Brain microvascular endothelial cell (primary cell): ENCODE measurements at regions not wholly inside any gene's neighbourhood (a gene's known extent, or its start where the extent isn't known, plus 50 kb on each side); places are given as distances from the start of the nearest gene placed in this dataset.
"Not testable (repeated sequence)": the region's sequence is repeated elsewhere in the genome, so short reads cannot be mapped to it uniquely, and the experiment has no call there.

Experiments used
- DNase-seq: peaks from one replicate; pipeline ENCODE4 v3.0.0-alpha.2; 2020
- H3K27ac ChIP-seq: fragments of 250-450 bp; sonication (Bioruptor Pico); 2 replicates; pipeline ENCODE4 v1.5.1; 2020; ENCODE audit warnings: mild to moderate bottlenecking, moderate library complexity
- H3K27me3 ChIP-seq: fragments of 250-450 bp; sonication (Bioruptor Pico); replicated peaks from 2 replicates; pipeline ENCODE4 v1.5.1; 2020; ENCODE audit warnings: mild to moderate bottlenecking
- H3K36me3 ChIP-seq: fragments of 250-450 bp; sonication (Bioruptor Pico); replicated peaks from 2 replicates; pipeline ENCODE4 v1.5.1; 2020; ENCODE audit warnings: mild to moderate bottlenecking
- H3K4me3 ChIP-seq: 2 replicates; pipeline ENCODE4 v1.5.1; 2011; ENCODE audit warnings: low read depth, mild to moderate bottlenecking, control low read depth, low read length, moderate library complexity
- CTCF ChIP-seq: IDR thresholded peaks from 2 replicates; pipeline ENCODE4 v1.5.1; 2011; ENCODE audit warnings: low read depth, mild to moderate bottlenecking, moderate library complexity, low read length, control low read depth, inconsistent platforms; ENCODE audit errors: missing control alignments
- in situ Hi-C: cut with HindIII; loops from 2 replicates; pipeline ENCODE4 v1.10.0; 2017; ENCODE audit warnings: low sequenced_read_pairs, low pct_ligation_motif_present

GRCh38 chr7:152583006-152583405, 92.9 kb downstream of the XRCC2 start:
- Histone ChIP-seq H3K4me3 (no peak overlapping the region), H3K36me3 (no peaks in the 10 kb centered on the region), H3K27ac (no peak overlapping the region), H3K27me3 (no peaks in the 10 kb centered on the region)
- no peak for DNase-seq
- no peak for TF ChIP-seq CTCF
- in situ Hi-C loops: no loop called here

GRCh38 chr7:152579070-152579469, 96.9 kb downstream of the XRCC2 start:
- H3K27ac ChIP-seq: no peak overlapping the region
- DNase-seq: no peak
- no peak for TF ChIP-seq CTCF
- no peaks in the 10 kb centered on the region for H3K27me3 ChIP-seq
- in situ Hi-C loops: no loop called here
- H3K36me3 ChIP-seq: no peaks in the 10 kb centered on the region
- H3K4me3 ChIP-seq: no peak overlapping the region

- Histone ChIP-seq H3K4me3 (no peak overlapping the region), H3K36me3 (no peaks in the 10 kb centered on the region), H3K27ac (no peak overlapping the region), H3K27me3 (no peaks in the 10 kb centered on the region)
- no peak for DNase-seq
- no peak for TF ChIP-seq CTCF
- in situ Hi-C loops: no loop called here
Observed at GRCh38 chr7:152577339-152577738, 98.6 kb downstream of the XRCC2 start.

- no peak for DNase-seq
- no peak for TF ChIP-seq CTCF
- H3K36me3 ChIP-seq: no peaks in the 10 kb centered on the region
- in situ Hi-C loops: no loop called here
- no peak overlapping the region for H3K4me3 ChIP-seq
- H3K27ac ChIP-seq: no peak overlapping the region
- no peaks in the 10 kb centered on the region for H3K27me3 ChIP-seq
Observed at GRCh38 chr7:152574892-152575548, 100.9 kb downstream of the XRCC2 start.

- H3K27me3 ChIP-seq, H3K27ac ChIP-seq, DNase-seq, in situ Hi-C loops, H3K36me3 ChIP-seq, H3K4me3 ChIP-seq: not testable (repeated sequence)
Observed at GRCh38 chr7:152573186-152573585, 102.8 kb downstream of the XRCC2 start.

GRCh38 chr7:152572101-152572500, 103.8 kb downstream of the XRCC2 start:
- no peaks in the 10 kb centered on the region for H3K36me3 ChIP-seq
- H3K4me3 ChIP-seq: no peak overlapping the region
- H3K27ac ChIP-seq: no peak overlapping the region
- DNase-seq: no peak
- H3K27me3 ChIP-seq: no peaks in the 10 kb centered on the region
- TF ChIP-seq CTCF: no peak
- in situ Hi-C loops: no loop called here
